ENCODE measurements at regions not wholly inside any gene's neighbourhood (a gene's known extent, or its start where the extent isn't known, plus 50 kb on each side); places are given as distances from the start of the nearest gene placed in this dataset.

GRCh38 chr14:87229131-87229530 is 763.9 kb downstream of the GALC start:
- no peak for DNase-seq

- DNase-seq = no peak
Observed at GRCh38 chr14:87217023-87217422, 776.0 kb downstream of the GALC start.

- no peak for DNase-seq
Observed at GRCh38 chr14:87214558-87214957, 778.4 kb downstream of the GALC start.

GRCh38 chr14:87207756-87208155 is 785.2 kb downstream of the GALC start:
- DNase-seq = no peak

- DNase-seq = no peak
Observed at GRCh38 chr14:87205811-87206210, 787.2 kb downstream of the GALC start.

GRCh38 chr14:87203346-87203745 is 789.6 kb downstream of the GALC start:
- no peak for DNase-seq

- no peak for DNase-seq
Observed at GRCh38 chr14:87199381-87199780, 793.6 kb downstream of the GALC start.

GRCh38 chr14:87196436-87196835 is 796.5 kb downstream of the GALC start:
- no peak for DNase-seq

GRCh38 chr14:87187786-87188185 is 805.2 kb downstream of the GALC start:
- DNase-seq = no peak

- DNase-seq = no peak
Observed at GRCh38 chr14:87186737-87187136, 806.2 kb downstream of the GALC start.

GRCh38 chr14:87185961-87186560 is 806.9 kb downstream of the GALC start:
- DNase-seq = no peak

- no peak for DNase-seq
Observed at GRCh38 chr14:87184180-87184579, 808.8 kb downstream of the GALC start.

GRCh38 chr14:87181288-87181687 is 811.7 kb downstream of the GALC start:
- DNase-seq = no peak

- DNase-seq = no peak
Observed at GRCh38 chr14:87179936-87180335, 813.0 kb downstream of the GALC start.

GRCh38 chr14:87178277-87178676 is 814.7 kb downstream of the GALC start:
- no peak for DNase-seq

GRCh38 chr14:87175175-87175574 is 817.8 kb downstream of the GALC start:
- DNase-seq = no peak

GRCh38 chr14:87171141-87171540 is 821.8 kb downstream of the GALC start:
- DNase-seq = no peak

- DNase-seq = no peak
Observed at GRCh38 chr14:87170179-87170578, 822.8 kb downstream of the GALC start.

- DNase-seq = no peak
Observed at GRCh38 chr14:87169362-87169761, 823.6 kb downstream of the GALC start.

GRCh38 chr14:87161502-87161901 is 831.5 kb downstream of the GALC start:
- DNase-seq = no peak

- no peak for DNase-seq
Observed at GRCh38 chr14:87160989-87161388, 832.0 kb downstream of the GALC start.

GRCh38 chr14:87158283-87158682 is 834.7 kb downstream of the GALC start:
- DNase-seq = no peak

GRCh38 chr14:87156878-87157277 is 836.1 kb downstream of the GALC start:
- DNase-seq = no peak

- DNase-seq = no peak
Observed at GRCh38 chr14:87155856-87156488, 837.0 kb downstream of the GALC start.

- no peak for DNase-seq
Observed at GRCh38 chr14:87153901-87154300, 839.1 kb downstream of the GALC start.

Data from CD4-positive, alpha-beta T cell treated with Interferon gamma for 1 hour (primary cell).